HG03196 (cell line): ENCODE measurements at regions not wholly inside any gene's neighbourhood (a gene's known extent, or its start where the extent isn't known, plus 50 kb on each side); places are given as distances from the start of the nearest gene placed in this dataset.
"Not testable (repeated sequence)": the region's sequence is repeated elsewhere in the genome, so short reads cannot be mapped to it uniquely, and the experiment has no call there.

Source experiments
- ATAC-seq: cut with Tn5 transposase; IDR thresholded peaks from one replicate; pipeline ENCODE4 v1.9.1; 2021; ENCODE audit not compliant: unreplicated experiment

DNA sequence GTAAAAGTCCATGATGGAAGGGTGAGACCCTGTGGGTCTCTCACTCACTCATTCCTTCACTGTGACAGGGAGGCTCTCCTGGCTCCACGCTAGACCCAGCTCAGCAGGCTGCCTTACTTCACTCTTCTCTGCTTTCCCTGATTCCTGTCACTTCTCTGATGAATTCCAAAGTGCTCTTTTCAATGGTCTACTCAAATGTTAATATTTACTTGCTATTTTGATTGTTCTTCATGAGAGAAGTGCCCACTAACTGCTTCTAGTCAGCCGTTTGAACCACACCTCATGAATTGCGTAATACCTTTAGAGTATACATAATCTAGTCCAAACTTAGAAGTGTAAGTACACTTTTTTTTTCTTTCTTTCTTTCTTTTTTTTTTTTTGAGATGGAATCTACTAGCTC lies 1350.2 kb upstream of the RAG2 start:
- ATAC-seq, result no peak

- no peak for ATAC-seq
Measured at GRCh38 chr11:37947821-37948220, 1349.8 kb upstream of the RAG2 start.

GRCh38 chr11:37946155-37946766 lies 1348.2 kb upstream of the RAG2 start:
- peak; percentile 59 for ATAC-seq

- ATAC-seq, result no peak
Measured at GRCh38 chr11:37942081-37942480, 1344.0 kb upstream of the RAG2 start.

DNA sequence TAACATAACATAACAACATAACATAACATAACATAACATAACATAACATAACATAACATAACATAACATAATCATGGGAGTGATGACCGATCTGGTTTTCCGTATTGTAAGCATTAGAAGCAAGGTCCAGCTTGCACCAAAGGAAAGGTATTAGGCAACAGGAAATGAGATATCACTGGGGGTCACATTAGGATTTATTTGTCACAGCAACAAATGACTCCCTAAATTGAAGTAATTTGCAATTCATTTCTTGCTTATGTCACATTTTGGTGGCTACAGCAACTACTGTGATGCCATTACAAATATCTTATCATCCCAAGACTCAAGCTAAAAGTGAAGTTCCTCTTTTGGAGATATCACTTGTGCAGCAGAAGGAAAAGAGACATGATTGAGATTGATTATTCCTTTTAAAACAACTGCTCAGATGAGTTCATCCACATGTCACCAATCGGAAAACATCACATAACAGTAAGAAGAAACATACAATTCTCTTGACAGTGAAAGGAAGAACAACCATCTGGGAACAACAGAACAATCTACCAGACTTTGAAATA lies 1331.1 kb upstream of the RAG2 start:
- ATAC-seq, result no peak

DNA sequence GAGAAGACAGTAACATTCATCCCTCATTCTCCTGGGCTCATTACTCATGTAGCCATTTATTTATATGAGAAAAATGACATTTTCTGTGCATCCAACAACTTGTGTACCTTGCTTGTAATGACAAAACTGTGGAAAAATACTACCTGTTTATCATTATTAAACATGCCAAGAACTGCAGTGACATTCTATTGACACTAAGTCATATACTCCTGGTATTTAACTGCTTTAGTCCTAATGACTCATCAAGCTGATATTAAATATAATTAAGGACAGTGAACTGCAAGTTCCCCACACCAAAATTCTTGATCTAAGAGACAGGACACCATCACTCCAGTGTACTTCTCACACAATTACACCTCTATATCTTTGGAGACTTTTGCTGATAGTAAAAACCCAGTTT lies 1328.7 kb upstream of the RAG2 start:
- ATAC-seq, result no peak

GRCh38 chr11:37916331-37916730 lies 1318.3 kb upstream of the RAG2 start:
- ATAC-seq, result no peak

GRCh38 chr11:37914859-37915258 lies 1316.8 kb upstream of the RAG2 start:
- no peak for ATAC-seq

GRCh38 chr11:37908219-37908548 lies 1310.1 kb upstream of the RAG2 start:
- no peak for ATAC-seq

DNA sequence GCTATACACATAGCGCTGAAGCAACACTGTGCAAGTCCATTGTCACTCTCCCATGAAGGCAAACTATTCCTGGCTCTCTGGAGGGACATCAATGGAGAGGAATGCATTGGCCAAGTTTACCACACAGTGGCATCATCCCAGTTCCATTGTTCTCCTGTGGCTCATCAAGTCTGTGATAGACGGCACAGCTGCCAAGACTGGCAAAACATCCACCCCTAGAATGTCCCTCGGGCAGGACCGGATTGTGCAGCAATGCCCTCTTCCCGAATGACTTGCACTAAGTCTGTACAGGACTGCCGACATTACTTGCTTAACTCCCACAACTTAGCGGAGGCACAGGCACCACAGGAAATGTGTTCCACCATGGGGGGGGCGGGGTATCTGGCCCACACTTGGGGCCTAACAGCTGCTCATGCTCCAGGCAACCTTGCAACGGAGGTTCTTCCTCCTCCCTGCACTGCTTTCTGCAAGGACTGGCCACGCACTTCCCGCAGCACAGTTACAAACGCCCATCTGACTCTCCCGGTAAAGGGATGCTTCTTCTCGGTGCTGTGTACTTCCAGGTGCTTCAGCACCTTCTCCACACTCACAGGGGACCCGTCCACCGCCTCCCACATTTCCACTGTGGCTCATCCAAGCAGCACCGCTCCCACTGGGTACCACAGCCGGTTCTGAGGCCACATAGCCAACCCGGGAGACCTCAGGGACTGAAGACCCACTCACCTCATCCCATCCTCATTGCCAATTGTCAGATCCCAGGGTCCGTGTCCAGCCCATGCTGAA lies 1309.6 kb upstream of the RAG2 start:
- no peak for ATAC-seq

DNA sequence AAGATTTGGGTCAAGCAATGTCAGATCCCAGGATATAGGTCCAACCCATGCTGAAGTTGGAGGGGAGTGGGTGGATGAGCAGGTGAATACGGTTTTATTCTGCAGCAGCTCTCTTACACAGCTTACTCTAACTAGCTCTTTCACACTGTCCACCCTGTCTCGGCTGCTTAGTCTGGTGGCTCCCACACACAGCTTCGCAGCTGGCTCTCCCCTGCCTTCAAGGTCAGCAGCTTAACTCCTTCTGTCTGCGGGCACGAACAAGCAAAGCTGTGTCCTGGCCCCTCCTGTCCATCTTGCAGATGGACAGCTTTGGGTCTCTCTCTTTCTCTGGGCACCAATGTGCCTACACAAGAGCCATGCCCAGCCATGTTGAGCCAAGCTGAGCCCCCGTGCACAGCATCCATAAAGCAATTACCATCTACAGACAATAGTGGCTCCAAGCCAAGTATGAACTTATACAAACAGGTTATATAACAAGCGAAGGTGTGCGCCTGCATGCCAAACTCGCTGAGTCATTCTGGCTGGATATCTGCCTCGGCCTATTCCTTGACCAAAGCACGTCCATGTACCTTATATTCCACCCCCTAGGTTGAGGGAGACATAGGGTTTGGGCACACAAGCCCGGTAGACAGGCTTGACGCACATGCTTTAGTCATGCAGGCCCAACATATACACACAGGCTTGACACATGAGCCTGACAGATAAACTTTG lies 1307.8 kb upstream of the RAG2 start:
- no peak for ATAC-seq

- no peak for ATAC-seq
Measured at GRCh38 chr11:37896016-37896415, 1298.0 kb upstream of the RAG2 start.

GRCh38 chr11:37881741-37882140 lies 1283.7 kb upstream of the RAG2 start:
- ATAC-seq, result no peak

- no peak for ATAC-seq
Measured at GRCh38 chr11:37861671-37862070, 1263.6 kb upstream of the RAG2 start.

DNA sequence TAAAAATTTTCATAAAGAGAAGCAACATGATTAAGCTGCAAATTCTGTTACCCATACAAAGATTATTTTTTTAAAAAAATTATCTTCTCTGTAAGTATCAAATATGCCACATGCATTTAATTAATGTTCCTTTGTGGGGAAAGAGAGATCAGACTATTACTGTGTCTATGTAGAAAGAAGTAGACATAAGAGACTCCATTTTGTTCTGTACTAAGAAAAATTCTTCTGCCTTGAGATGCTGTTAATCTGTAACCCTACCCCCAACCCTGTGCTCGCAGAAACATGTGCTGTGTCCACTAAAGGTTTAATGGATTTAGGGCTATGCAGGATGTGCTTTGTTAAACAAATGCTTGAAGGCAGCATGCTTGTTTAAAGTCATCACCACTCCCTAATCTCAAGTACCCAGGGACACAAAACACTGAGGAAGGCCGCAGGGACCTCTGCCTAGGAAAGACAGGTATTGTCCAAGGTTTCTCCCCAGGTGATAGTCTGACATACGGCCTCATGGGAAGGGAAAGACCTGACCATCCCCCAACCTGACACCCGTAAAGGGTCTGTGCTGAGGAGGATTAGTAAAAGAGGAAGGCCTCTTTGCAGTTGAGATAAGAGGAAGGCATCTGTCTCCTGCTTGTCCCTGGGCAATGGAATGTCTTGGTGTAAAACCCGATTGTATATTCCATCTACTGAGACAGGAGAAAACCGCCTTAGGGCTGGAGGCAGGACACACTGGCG lies 1260.9 kb upstream of the RAG2 start:
- ATAC-seq, result not testable (repeated sequence)

- no peak for ATAC-seq
Measured at GRCh38 chr11:37858398-37858797, 1260.4 kb upstream of the RAG2 start.

DNA sequence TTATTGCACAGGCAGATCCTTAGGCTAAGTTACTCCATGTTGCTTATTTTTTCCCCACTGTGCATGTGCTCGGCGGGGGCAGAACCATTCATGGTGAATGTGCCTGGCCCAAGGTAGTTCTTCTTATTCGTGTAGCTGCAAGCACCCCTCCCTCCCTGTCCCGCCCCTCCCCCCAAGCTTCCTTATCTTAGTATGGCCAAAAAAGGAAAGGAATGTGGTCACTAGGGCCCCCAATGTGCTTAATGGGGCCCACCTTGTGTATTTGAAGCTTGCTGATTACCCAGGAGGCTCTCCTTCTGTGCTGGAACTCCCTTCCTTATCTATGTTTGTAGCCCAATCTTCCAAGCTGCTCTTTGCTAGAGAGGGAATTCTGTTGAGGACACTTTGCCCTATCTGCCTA lies 1259.7 kb upstream of the RAG2 start:
- ATAC-seq, result no peak

DNA sequence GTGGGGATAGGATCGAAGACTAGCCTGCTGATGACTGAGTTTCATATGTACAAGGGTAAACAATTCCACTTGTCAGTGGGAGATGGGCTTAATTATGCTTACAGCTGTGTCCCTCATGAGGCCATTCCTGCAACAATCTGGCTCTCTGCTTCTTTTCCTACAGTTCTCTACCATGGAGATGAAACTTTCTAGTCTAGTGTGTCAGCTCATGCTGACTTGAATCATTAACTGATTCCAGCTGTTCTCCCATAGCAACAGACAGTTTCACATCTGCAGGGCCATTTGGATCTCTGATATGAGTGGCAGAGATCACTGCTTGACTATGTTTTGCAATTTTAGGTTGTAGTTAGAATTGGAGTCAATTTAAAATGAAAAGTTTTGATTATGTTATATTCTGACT lies 1251.7 kb upstream of the RAG2 start:
- ATAC-seq, result no peak

DNA sequence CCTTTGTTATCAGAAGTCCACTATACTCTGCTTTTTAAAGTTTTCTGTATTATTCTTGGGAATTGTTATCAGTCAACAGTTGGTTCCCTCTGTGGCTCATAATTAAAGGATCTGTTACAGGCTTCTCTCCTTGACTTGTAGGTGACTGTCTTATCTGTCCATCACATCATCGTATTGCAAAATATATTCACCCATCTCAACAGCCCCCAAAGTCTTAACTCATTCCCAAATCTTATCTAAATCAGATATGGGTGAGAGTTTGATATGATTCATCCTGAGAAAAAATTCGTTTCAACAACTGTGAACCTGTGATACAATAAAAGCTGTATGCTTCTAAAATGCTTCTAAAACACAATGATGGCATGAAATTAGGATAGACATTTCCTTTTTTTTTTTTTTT lies 1245.6 kb upstream of the RAG2 start:
- no peak for ATAC-seq

- ATAC-seq, result no peak
Measured at GRCh38 chr11:37841016-37841415, 1243.0 kb upstream of the RAG2 start.

GRCh38 chr11:37840345-37840744 lies 1242.3 kb upstream of the RAG2 start:
- not testable (repeated sequence) for ATAC-seq
